Panc1 (cell line): ENCODE measurements at regions not wholly inside any gene's neighbourhood (a gene's known extent, or its start where the extent isn't known, plus 50 kb on each side); places are given as distances from the start of the nearest gene placed in this dataset.

Experiments
- POLR2AphosphoS5 ChIP-seq: IDR thresholded peaks from 2 replicates; pipeline ENCODE4 v1.6.1; 2012; ENCODE audit warnings: mild to moderate bottlenecking, low read depth, low read length, moderate library complexity
- SIN3A ChIP-seq: IDR thresholded peaks from 2 replicates; pipeline ENCODE4 v1.6.1; 2012; ENCODE audit warnings: low read depth, mild to moderate bottlenecking, low read length, moderate library complexity, borderline replicate concordance; ENCODE audit not compliant: insufficient read depth
- TCF7L2 ChIP-seq: IDR thresholded peaks from 2 replicates; pipeline ENCODE4 v1.6.1; 2011; ENCODE audit warnings: mild to moderate bottlenecking, low read depth, low read length, inconsistent platforms
- TF ChIP-seq, protein P1 (sequence below): fragments of 450-650 bp; IDR thresholded peaks from 2 replicates; pipeline ENCODE4 v1.5.1; 2017; ENCODE audit warnings: mild to moderate bottlenecking
- TF ChIP-seq, protein P2 (sequence below), 2 experiments: IDR thresholded peaks; 2 replicates each; pipeline ENCODE4 v1.6.1; 2011 to 2012; ENCODE audit warnings: low read depth in 2 of 2, control low read depth in 1 of 2, low read length in 1 of 2, mild to moderate bottlenecking in 1 of 2, moderate library complexity in 1 of 2; ENCODE audit not compliant: insufficient read depth in 1 of 2

DNA sequence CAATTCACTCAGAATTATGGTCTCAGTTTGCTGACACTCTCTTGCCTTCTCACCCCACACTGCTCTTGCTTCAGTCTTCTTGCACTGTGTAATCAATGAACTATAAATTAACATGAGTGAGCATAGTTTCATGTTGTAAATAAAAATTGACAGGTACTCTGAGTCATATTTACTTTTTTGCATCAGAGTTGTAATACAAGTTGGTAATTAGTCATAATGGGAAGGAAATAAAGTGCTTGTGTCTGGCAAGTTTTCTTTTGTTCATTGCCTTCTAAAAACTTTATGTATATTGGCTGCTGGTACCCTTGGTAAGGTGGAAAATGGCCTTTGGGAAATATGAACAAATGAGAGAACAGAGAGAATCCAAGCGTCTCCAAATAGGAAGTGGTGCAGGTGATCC is 169.3 kb upstream of the MAGI2 start:
- TF ChIP-seq, protein P1, sequence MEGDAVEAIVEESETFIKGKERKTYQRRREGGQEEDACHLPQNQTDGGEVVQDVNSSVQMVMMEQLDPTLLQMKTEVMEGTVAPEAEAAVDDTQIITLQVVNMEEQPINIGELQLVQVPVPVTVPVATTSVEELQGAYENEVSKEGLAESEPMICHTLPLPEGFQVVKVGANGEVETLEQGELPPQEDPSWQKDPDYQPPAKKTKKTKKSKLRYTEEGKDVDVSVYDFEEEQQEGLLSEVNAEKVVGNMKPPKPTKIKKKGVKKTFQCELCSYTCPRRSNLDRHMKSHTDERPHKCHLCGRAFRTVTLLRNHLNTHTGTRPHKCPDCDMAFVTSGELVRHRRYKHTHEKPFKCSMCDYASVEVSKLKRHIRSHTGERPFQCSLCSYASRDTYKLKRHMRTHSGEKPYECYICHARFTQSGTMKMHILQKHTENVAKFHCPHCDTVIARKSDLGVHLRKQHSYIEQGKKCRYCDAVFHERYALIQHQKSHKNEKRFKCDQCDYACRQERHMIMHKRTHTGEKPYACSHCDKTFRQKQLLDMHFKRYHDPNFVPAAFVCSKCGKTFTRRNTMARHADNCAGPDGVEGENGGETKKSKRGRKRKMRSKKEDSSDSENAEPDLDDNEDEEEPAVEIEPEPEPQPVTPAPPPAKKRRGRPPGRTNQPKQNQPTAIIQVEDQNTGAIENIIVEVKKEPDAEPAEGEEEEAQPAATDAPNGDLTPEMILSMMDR = no peak
- TF ChIP-seq POLR2AphosphoS5 (no peak), SIN3A (no peak), TCF7L2 (no peak)
- TF ChIP-seq, protein P2, sequence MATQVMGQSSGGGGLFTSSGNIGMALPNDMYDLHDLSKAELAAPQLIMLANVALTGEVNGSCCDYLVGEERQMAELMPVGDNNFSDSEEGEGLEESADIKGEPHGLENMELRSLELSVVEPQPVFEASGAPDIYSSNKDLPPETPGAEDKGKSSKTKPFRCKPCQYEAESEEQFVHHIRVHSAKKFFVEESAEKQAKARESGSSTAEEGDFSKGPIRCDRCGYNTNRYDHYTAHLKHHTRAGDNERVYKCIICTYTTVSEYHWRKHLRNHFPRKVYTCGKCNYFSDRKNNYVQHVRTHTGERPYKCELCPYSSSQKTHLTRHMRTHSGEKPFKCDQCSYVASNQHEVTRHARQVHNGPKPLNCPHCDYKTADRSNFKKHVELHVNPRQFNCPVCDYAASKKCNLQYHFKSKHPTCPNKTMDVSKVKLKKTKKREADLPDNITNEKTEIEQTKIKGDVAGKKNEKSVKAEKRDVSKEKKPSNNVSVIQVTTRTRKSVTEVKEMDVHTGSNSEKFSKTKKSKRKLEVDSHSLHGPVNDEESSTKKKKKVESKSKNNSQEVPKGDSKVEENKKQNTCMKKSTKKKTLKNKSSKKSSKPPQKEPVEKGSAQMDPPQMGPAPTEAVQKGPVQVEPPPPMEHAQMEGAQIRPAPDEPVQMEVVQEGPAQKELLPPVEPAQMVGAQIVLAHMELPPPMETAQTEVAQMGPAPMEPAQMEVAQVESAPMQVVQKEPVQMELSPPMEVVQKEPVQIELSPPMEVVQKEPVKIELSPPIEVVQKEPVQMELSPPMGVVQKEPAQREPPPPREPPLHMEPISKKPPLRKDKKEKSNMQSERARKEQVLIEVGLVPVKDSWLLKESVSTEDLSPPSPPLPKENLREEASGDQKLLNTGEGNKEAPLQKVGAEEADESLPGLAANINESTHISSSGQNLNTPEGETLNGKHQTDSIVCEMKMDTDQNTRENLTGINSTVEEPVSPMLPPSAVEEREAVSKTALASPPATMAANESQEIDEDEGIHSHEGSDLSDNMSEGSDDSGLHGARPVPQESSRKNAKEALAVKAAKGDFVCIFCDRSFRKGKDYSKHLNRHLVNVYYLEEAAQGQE (IDR thresholded peaks at IDR 0.05; ENCODE audit: insufficient read depth in 1 of 2, low read depth in 2 of 2, low read length in 1 of 2) = no peak
